ENCODE measurements at regions not wholly inside any gene's neighbourhood (a gene's known extent, or its start where the extent isn't known, plus 50 kb on each side); places are given as distances from the start of the nearest gene placed in this dataset.
A peak's percentile ranks its signal among the peaks of the same experiment; 100 is the strongest.

DNA sequence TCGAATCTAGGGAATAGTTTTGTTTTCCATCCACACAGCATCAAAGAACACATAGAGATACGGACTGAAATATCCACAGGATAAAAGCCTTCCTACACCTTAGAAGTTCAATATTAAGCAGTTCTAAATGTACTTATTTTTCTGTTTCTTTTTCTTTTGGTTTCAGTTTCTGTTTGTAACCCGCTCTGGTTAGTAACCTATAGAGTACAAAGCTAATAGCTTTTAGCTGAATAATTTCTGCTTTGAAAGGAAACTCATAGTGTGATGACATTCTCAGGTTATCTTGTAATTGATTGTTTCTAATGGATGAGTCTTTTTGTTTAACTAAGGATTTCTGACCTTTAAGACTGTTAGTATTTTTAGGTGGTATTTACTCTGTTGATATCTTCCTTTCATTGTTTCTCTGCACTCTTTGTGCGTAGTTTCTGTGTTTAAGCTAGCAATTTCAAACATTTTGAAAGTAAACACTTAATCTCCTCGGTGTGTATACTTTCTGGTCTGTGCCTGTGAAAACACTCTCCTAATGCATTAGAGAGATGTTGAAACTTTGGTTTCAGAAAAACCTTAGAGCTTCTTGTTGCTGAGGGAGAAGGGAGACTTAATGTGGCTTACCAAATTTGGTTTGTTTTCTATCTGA is 385.5 kb downstream of the HDGFL1 start:
- TF ChIP-seq POLR2AphosphoS5 (IDR thresholded peaks at IDR 0.05): no peak
- TF ChIP-seq POLR2A (IDR thresholded peaks at IDR 0.05): no peak
- TF ChIP-seq, protein P1, sequence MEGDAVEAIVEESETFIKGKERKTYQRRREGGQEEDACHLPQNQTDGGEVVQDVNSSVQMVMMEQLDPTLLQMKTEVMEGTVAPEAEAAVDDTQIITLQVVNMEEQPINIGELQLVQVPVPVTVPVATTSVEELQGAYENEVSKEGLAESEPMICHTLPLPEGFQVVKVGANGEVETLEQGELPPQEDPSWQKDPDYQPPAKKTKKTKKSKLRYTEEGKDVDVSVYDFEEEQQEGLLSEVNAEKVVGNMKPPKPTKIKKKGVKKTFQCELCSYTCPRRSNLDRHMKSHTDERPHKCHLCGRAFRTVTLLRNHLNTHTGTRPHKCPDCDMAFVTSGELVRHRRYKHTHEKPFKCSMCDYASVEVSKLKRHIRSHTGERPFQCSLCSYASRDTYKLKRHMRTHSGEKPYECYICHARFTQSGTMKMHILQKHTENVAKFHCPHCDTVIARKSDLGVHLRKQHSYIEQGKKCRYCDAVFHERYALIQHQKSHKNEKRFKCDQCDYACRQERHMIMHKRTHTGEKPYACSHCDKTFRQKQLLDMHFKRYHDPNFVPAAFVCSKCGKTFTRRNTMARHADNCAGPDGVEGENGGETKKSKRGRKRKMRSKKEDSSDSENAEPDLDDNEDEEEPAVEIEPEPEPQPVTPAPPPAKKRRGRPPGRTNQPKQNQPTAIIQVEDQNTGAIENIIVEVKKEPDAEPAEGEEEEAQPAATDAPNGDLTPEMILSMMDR (IDR thresholded peaks at IDR 0.05 in 8 of 11, conservative IDR thresholded peaks at IDR 0.05 in 3 of 11): no peak
- intact Hi-C loops (cut with DNase I; ENCODE audit: low total_unique reads): no loop called here
- 21 to 28% (median 23%) methylated on average over 5 of the region's 5 CpGs for WGBS, 5 donors
- Histone ChIP-seq H3K27ac (peak overlapping the region in 7 of 8 donors; percentile 11 to 61 (median 30)), H3K4me1 (peaks cover 0 to 20% (median 2%) of the 10 kb centered on the region in 6 donors), H3K27me3 (replicated peaks in 1 of 7) (no peaks in the 10 kb centered on the region), H3K9me3 (peaks cover 0 to 9% (median 0%) of the 10 kb centered on the region in 8 donors), H3K36me3 (no peaks in the 10 kb centered on the region), H3K4me3 (peak overlapping the region in 2 of 8 donors; percentile 27 to 42)
- DNase-seq: no peak

DNA sequence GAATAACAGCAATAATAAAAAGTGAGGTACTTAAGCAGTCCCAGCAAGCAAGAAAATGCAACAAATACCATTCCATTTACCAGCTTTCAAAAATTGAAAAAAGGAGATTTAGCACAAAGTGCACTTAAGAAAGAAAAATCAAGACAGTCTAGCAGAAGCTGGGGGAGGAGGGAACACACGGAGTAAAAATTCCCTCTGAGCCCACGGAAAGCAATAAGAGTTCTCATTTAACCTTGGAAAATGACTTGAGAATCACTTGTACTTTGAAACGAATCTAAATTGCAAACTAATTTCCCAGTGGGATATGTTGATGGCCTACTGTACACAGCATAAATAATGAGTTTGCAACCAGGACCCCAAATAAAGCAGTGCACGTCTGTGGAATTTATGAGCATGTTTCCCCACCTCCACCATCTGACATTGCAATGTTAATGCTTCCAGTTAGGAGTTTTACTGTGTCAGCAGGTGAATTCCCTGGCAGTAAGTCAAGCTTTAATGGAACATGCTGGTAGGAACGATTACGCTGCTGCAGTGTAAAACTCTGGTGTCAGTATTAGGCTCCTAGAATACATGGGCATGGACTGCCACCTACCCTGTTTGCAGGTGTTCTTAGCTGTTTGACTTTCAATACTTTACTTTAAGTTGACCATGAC is 386.8 kb downstream of the HDGFL1 start:
- peaks cover 0 to 9% (median 0%) of the 10 kb centered on the region in 8 donors for H3K9me3 ChIP-seq
- H3K36me3 ChIP-seq: no peaks in the 10 kb centered on the region
- H3K27me3 ChIP-seq (replicated peaks in 1 of 7): no peaks in the 10 kb centered on the region
- TF ChIP-seq, protein P1 (IDR thresholded peaks at IDR 0.05 in 8 of 11, conservative IDR thresholded peaks at IDR 0.05 in 3 of 11): no peak
- TF ChIP-seq POLR2AphosphoS5 (IDR thresholded peaks at IDR 0.05): no peak
- TF ChIP-seq POLR2A (IDR thresholded peaks at IDR 0.05): no peak
- intact Hi-C loops (cut with DNase I; ENCODE audit: low total_unique reads): no loop called here
- WGBS, 5 donors: 42 to 46% (median 43%) methylated on average over 6 of the region's 6 CpGs
- DNase-seq: no peak
- peaks cover 0 to 20% (median 2%) of the 10 kb centered on the region in 6 donors for H3K4me1 ChIP-seq
- H3K4me3 ChIP-seq: no peak overlapping the region
- H3K27ac ChIP-seq: no peak overlapping the region

DNA sequence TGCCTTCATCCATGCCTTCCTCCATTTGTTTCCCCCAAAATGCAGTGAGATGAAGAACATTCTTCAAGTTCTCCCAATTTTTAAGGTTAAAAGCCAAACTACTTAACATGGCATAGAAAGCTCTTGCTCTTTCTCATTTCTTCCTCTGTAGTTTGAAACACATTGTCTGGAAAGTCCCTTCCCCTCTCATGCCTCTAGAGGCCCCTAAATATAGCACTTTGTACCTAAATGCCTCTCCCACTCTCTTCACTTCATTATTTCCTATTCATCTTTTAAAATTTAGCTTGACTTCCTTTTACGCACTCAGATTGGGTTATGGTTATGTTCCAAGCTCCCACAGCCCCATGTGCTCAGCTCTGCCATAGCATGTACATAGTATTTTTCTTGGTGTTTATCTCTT is 389.3 kb downstream of the HDGFL1 start:
- 74 to 88% (median 85%) methylated on average over 1 of the region's 1 CpG for WGBS, 5 donors
- Histone ChIP-seq H3K27ac (no peak overlapping the region), H3K27me3 (replicated peaks in 1 of 7) (no peaks in the 10 kb centered on the region), H3K36me3 (no peaks in the 10 kb centered on the region), H3K9me3 (peaks cover 0 to 9% (median 0%) of the 10 kb centered on the region in 8 donors), H3K4me1 (peaks cover 0 to 20% (median 2%) of the 10 kb centered on the region in 6 donors), H3K4me3 (no peak overlapping the region)
- intact Hi-C loops (cut with DNase I; ENCODE audit: low total_unique reads): no loop called here
- no peak for TF ChIP-seq POLR2A (IDR thresholded peaks at IDR 0.05)
- no peak for TF ChIP-seq POLR2AphosphoS5 (IDR thresholded peaks at IDR 0.05)
- TF ChIP-seq, protein P1 (IDR thresholded peaks at IDR 0.05 in 8 of 11, conservative IDR thresholded peaks at IDR 0.05 in 3 of 11): no peak
- DNase-seq: no peak

DNA sequence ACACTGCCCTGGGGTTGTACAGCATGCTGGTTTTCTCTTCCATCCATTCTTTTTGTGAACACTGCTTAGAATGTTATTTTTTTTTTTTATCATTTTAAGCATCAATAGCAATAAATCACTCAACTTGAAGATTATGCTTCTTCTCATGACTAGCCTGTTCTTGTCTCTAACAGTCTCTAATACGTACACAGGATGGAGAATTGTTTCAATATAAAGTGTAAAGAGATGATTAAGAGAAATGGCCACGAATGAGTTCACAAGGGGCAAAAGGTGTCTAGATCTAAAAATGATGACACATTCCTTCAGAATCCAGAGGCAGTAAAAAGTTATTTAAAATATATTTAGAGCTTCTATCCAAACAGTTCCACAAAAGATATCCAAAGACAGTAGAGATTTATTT is 390.2 kb downstream of the HDGFL1 start:
- H3K27me3 ChIP-seq (replicated peaks in 1 of 7): no peaks in the 10 kb centered on the region
- intact Hi-C loops (cut with DNase I; ENCODE audit: low total_unique reads): no loop called here
- WGBS, 5 donors: 57 to 80% (median 76%) methylated on average over 2 of the region's 2 CpGs
- DNase-seq: no peak
- H3K27ac ChIP-seq: no peak overlapping the region
- H3K4me1 ChIP-seq: peaks cover 0 to 19% (median 2%) of the 10 kb centered on the region in 6 donors
- no peaks in the 10 kb centered on the region for H3K36me3 ChIP-seq
- peaks cover 0 to 9% (median 0%) of the 10 kb centered on the region in 8 donors for H3K9me3 ChIP-seq
- TF ChIP-seq POLR2A (IDR thresholded peaks at IDR 0.05) (no peak), POLR2AphosphoS5 (IDR thresholded peaks at IDR 0.05) (no peak)
- TF ChIP-seq, protein P1 (IDR thresholded peaks at IDR 0.05 in 8 of 11, conservative IDR thresholded peaks at IDR 0.05 in 3 of 11): no peak
- H3K4me3 ChIP-seq: no peak overlapping the region
